Neural progenitor cell (in vitro differentiated cells): ENCODE measurements at regions not wholly inside any gene's neighbourhood (a gene's known extent, or its start where the extent isn't known, plus 50 kb on each side); places are given as distances from the start of the nearest gene placed in this dataset.

Experiments used
- DNase-seq: peaks from one replicate; pipeline ENCODE4 v3.0.0-alpha.2; 2016; ENCODE audit warnings: low spot score
- H2AFZ ChIP-seq: fragments of 200-600 bp; sonication (generic); replicated peaks from 2 replicates; pipeline ENCODE4 v1.6.1; 2016; ENCODE audit warnings: antibody characterized with exemption
- H3F3A ChIP-seq: fragments of 200-600 bp; sonication (generic); 2 replicates; pipeline ENCODE4 v1.6.1; 2016; ENCODE audit warnings: antibody characterized with exemption, low read depth
- H3K27ac ChIP-seq: fragments of 200-600 bp; sonication (generic); 2 replicates; pipeline ENCODE4 v1.5.1; 2016; ENCODE audit warnings: mild to moderate bottlenecking
- H3K27me3 ChIP-seq: fragments of 200-600 bp; sonication (generic); 2 replicates; pipeline ENCODE4 v1.6.1; 2016; ENCODE audit warnings: mild to moderate bottlenecking, moderate library complexity
- H3K36me3 ChIP-seq: fragments of 200-600 bp; sonication (generic); 2 replicates; pipeline ENCODE4 v1.5.1; 2016
- H3K4me1 ChIP-seq: fragments of 200-600 bp; sonication (generic); 2 replicates; pipeline ENCODE4 v1.6.1; 2016; ENCODE audit warnings: mixed run types
- H3K4me2 ChIP-seq: fragments of 200-600 bp; sonication (generic); 2 replicates; pipeline ENCODE4 v1.6.1; 2016
- H3K4me3 ChIP-seq: fragments of 200-600 bp; sonication (generic); 2 replicates; pipeline ENCODE4 v1.5.1; 2016
- H3K79me2 ChIP-seq: fragments of 200-600 bp; sonication (generic); 2 replicates; pipeline ENCODE4 v1.6.1; 2016; ENCODE audit warnings: low read depth
- H3K9ac ChIP-seq: fragments of 200-600 bp; sonication (generic); 2 replicates; pipeline ENCODE4 v1.6.1; 2016
- H3K9me3 ChIP-seq: fragments of 200-600 bp; sonication (generic); 2 replicates; pipeline ENCODE4 v1.5.1; 2016; ENCODE audit warnings: low read depth
- H4K20me1 ChIP-seq: fragments of 200-600 bp; sonication (generic); 2 replicates; pipeline ENCODE4 v1.6.1; 2016; ENCODE audit warnings: low read depth
- H3K27ac Mint-ChIP-seq: 3 replicates; pipeline ENCODE4 v1.8.0; 2021; ENCODE audit warnings: mixed read lengths
- H3K27me3 Mint-ChIP-seq: 2 replicates; pipeline ENCODE4 v1.8.0; 2022; ENCODE audit warnings: low read depth, mild to moderate bottlenecking, inconsistent platforms, moderate library complexity, mixed read lengths; ENCODE audit not compliant: insufficient read depth
- H3K36me3 Mint-ChIP-seq: 3 replicates; pipeline ENCODE4 v1.8.0; 2021; ENCODE audit warnings: mixed read lengths
- H3K4me1 Mint-ChIP-seq: 3 replicates; pipeline ENCODE4 v1.8.0; 2021; ENCODE audit warnings: mixed read lengths
- H3K4me3 Mint-ChIP-seq: 3 replicates; pipeline ENCODE4 v1.8.0; 2021; ENCODE audit warnings: mild to moderate bottlenecking, moderate library complexity, mixed read lengths
- H3K9me3 Mint-ChIP-seq: 3 replicates; pipeline ENCODE4 v1.8.0; 2020; ENCODE audit warnings: mixed read lengths
- EZH2 ChIP-seq: fragments of 200-600 bp; sonication (generic); IDR thresholded peaks from 2 replicates; pipeline ENCODE4 v1.6.1; 2017; ENCODE audit warnings: antibody characterized with exemption, mild to moderate bottlenecking, moderate library complexity
- EZH2phosphoT487 ChIP-seq: fragments of 200-600 bp; sonication (generic); IDR thresholded peaks from 2 replicates; pipeline ENCODE4 v1.6.1; 2017; ENCODE audit warnings: antibody characterized with exemption
- TF ChIP-seq, protein P1 (sequence below): fragments of 200-600 bp; sonication (generic); IDR thresholded peaks from 2 replicates; pipeline ENCODE4 v1.5.1; 2017; ENCODE audit warnings: antibody characterized with exemption, mild to moderate bottlenecking

DNA sequence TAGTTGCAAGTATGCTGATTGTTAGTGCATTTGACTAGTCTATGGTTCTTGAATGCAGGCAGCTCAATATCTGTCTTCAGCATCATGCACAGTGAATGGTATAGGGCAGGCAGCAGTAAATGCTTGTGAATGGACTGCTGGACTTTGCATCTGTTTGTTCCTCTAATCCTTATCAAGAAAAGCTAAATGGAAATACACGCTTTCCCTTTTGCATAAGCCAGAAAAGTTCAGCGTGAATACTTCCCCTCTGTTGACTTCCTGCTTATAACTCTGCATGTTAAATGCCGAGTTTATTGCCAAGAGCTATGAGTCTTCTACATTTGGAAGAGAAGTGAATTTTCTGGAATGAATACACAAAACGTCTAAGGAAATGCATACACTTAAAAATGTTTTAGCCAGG is 127.9 kb upstream of the CPHXL start:
- Histone ChIP-seq H3K9me3 (no peaks in the 10 kb centered on the region), H3K9ac (no peak overlapping the region), H3F3A (no peaks in the 10 kb centered on the region), H2AFZ (no peak overlapping the region), H3K27ac (no peak overlapping the region), H3K4me2 (no peak overlapping the region), H3K27me3 (peaks cover 4% of the 10 kb centered on the region), H3K36me3 (no peaks in the 10 kb centered on the region), H3K4me3 (no peak overlapping the region), H3K4me1 (no peaks in the 10 kb centered on the region), H4K20me1 (no peaks in the 10 kb centered on the region), H3K79me2 (no peaks in the 10 kb centered on the region)
- H3K9me3 Mint-ChIP-seq: peaks cover 2% of the 10 kb centered on the region
- peaks cover 2% of the 10 kb centered on the region for H3K27me3 Mint-ChIP-seq
- TF ChIP-seq EZH2phosphoT487: no peak
- TF ChIP-seq, protein P1, sequence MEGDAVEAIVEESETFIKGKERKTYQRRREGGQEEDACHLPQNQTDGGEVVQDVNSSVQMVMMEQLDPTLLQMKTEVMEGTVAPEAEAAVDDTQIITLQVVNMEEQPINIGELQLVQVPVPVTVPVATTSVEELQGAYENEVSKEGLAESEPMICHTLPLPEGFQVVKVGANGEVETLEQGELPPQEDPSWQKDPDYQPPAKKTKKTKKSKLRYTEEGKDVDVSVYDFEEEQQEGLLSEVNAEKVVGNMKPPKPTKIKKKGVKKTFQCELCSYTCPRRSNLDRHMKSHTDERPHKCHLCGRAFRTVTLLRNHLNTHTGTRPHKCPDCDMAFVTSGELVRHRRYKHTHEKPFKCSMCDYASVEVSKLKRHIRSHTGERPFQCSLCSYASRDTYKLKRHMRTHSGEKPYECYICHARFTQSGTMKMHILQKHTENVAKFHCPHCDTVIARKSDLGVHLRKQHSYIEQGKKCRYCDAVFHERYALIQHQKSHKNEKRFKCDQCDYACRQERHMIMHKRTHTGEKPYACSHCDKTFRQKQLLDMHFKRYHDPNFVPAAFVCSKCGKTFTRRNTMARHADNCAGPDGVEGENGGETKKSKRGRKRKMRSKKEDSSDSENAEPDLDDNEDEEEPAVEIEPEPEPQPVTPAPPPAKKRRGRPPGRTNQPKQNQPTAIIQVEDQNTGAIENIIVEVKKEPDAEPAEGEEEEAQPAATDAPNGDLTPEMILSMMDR: no peak
- no peak for TF ChIP-seq EZH2
- no peaks in the 10 kb centered on the region for H3K36me3 Mint-ChIP-seq
- H3K4me3 Mint-ChIP-seq: no peak overlapping the region
- no peak overlapping the region for H3K27ac Mint-ChIP-seq
- peaks cover 1% of the 10 kb centered on the region for H3K4me1 Mint-ChIP-seq
- no peak for DNase-seq

DNA sequence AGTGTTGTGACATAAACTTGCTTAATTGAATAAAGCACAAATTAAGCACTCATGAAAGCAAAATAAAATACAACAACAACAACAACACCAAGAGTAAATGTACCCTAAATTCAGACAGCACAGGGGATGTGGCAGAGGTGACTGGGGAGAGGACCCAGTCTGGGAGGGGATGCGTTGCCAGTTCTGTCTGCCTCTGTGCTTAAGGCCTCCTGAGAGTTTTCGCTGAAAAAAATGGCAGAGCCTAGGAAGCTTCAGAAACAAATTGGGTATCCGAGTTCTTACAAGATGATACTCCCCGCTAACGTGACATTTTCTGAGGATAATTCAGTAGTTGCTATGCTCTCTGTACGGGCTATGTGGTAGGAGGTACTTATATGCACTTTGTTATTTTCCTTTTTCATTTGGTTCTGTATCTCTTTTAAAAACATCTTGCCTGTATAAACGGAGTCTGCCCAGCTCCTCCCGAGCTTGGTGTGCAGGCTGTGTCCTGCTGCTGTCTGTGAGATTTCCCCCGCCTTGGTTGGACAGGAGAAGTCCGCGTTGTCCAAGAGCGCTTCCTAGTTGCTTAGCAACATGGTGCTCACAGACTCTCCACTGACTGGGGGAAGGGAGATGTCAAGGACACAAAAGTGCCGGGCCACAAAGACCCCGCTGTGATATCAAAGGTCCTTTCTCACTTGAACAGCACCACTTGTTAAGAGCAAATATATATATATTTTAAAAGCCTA is 134.2 kb upstream of the CPHXL start:
- Mint-ChIP-seq H3K9me3 (peaks cover 2% of the 10 kb centered on the region), H3K27me3 (peaks cover 3% of the 10 kb centered on the region), H3K27ac (peak overlapping the region; percentile 78), H3K4me3 (peak overlapping the region; percentile 57), H3K36me3 (no peaks in the 10 kb centered on the region), H3K4me1 (peaks cover 35% of the 10 kb centered on the region)
- Histone ChIP-seq H2AFZ (no peak overlapping the region), H3K9ac (no peak overlapping the region), H3K4me1 (peaks cover 6% of the 10 kb centered on the region), H3K79me2 (no peaks in the 10 kb centered on the region), H3K9me3 (no peaks in the 10 kb centered on the region), H4K20me1 (no peaks in the 10 kb centered on the region), H3K36me3 (no peaks in the 10 kb centered on the region), H3K4me2 (peak overlapping the region; percentile 39), H3K27ac (no peak overlapping the region), H3K4me3 (no peak overlapping the region), H3F3A (no peaks in the 10 kb centered on the region), H3K27me3 (peaks cover 3% of the 10 kb centered on the region)
- peak; percentile 66 for DNase-seq
- TF ChIP-seq EZH2phosphoT487: no peak
- no peak for TF ChIP-seq EZH2
- TF ChIP-seq, protein P1: no peak

DNA sequence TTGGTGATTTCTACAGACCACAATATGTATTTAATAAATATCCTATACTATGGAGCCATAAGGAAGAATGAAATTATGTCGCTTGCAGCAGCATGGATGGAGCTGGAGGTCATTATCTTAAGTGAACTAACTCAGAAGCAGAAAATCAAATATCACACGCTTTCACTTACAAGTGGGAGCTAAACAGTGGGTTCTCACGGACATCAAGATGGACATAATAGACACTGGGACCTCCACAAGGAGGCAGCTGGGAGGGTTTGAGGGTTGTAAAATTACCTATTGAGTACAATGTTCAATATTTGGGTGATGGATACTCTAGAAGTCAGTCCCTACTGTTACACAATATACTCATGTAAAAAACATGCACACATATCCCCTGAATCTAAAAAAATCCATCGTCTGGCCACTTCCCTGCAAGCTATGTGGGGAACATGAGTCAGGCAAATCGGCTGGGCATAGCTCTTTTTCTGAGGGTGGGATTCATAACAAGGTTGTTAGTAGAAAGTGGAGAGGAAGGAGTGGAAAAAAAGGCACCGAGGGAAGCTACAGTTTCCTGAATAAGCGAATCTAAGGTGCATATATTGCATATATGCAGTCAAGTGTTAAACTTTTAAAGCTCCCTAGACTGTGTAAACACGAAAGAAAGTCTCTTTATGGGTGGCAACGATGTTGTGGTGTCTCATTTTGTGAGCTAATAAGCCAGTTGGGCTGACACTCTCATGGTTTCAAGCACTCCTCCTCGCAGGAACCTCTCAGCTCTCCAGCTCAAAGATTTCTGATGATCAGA is 135.2 kb upstream of the CPHXL start:
- DNase-seq: no peak
- peak overlapping the region; percentile 40 for H3K27ac Mint-ChIP-seq
- H3K27me3 ChIP-seq: peaks cover 3% of the 10 kb centered on the region
- H3K9ac ChIP-seq: no peak overlapping the region
- H3K36me3 Mint-ChIP-seq: no peaks in the 10 kb centered on the region
- TF ChIP-seq, protein P1: no peak
- TF ChIP-seq EZH2 (no peak), EZH2phosphoT487 (no peak)
- H3K9me3 Mint-ChIP-seq: no peaks in the 10 kb centered on the region
- peaks cover 6% of the 10 kb centered on the region for H3K4me1 ChIP-seq
- peak overlapping the region; percentile 29 for H2AFZ ChIP-seq
- no peak overlapping the region for H3K4me3 ChIP-seq
- peaks cover 43% of the 10 kb centered on the region for H3K4me1 Mint-ChIP-seq
- H3K36me3 ChIP-seq: no peaks in the 10 kb centered on the region
- no peak overlapping the region for H3K4me2 ChIP-seq
- peaks cover 3% of the 10 kb centered on the region for H3K27me3 Mint-ChIP-seq
- H3F3A ChIP-seq: no peaks in the 10 kb centered on the region
- no peaks in the 10 kb centered on the region for H3K79me2 ChIP-seq
- peak overlapping the region; percentile 19 for H3K4me3 Mint-ChIP-seq
- H3K27ac ChIP-seq: no peak overlapping the region
- no peaks in the 10 kb centered on the region for H3K9me3 ChIP-seq
- no peaks in the 10 kb centered on the region for H4K20me1 ChIP-seq
